ENCODE measurements at regions not wholly inside any gene's neighbourhood (a gene's known extent, or its start where the extent isn't known, plus 50 kb on each side); places are given as distances from the start of the nearest gene placed in this dataset.

DNA sequence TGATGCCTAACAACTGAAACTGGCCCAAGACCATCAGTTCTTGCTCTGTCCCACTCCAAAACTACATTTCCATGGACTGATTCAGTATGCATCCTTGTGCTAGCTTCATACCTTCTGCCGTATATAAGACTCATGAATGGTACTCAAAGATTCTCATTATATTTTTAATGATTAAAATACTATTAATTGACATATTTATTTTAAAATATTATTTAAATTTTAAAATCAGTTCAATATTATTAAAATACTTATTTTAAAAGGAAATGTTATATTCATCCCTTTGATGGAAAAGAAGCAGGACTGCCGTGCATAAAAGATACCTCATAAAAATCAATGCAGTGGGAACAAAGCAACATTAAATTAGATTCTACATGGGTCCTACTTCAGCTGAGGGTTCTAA lies 153.4 kb downstream of the AXIN2 start:
- TF ChIP-seq, protein P1, sequence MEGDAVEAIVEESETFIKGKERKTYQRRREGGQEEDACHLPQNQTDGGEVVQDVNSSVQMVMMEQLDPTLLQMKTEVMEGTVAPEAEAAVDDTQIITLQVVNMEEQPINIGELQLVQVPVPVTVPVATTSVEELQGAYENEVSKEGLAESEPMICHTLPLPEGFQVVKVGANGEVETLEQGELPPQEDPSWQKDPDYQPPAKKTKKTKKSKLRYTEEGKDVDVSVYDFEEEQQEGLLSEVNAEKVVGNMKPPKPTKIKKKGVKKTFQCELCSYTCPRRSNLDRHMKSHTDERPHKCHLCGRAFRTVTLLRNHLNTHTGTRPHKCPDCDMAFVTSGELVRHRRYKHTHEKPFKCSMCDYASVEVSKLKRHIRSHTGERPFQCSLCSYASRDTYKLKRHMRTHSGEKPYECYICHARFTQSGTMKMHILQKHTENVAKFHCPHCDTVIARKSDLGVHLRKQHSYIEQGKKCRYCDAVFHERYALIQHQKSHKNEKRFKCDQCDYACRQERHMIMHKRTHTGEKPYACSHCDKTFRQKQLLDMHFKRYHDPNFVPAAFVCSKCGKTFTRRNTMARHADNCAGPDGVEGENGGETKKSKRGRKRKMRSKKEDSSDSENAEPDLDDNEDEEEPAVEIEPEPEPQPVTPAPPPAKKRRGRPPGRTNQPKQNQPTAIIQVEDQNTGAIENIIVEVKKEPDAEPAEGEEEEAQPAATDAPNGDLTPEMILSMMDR (IDR thresholded peaks at IDR 0.05), result no peak
- no peak for TF ChIP-seq POLR2A (IDR thresholded peaks at IDR 0.05)

All from breast epithelium (tissue), 3 donors.